ENCODE measurements at regions not wholly inside any gene's neighbourhood (a gene's known extent, or its start where the extent isn't known, plus 50 kb on each side); places are given as distances from the start of the nearest gene placed in this dataset.
"Not testable (repeated sequence)": the region's sequence is repeated elsewhere in the genome, so short reads cannot be mapped to it uniquely, and the experiment has no call there.

DNA sequence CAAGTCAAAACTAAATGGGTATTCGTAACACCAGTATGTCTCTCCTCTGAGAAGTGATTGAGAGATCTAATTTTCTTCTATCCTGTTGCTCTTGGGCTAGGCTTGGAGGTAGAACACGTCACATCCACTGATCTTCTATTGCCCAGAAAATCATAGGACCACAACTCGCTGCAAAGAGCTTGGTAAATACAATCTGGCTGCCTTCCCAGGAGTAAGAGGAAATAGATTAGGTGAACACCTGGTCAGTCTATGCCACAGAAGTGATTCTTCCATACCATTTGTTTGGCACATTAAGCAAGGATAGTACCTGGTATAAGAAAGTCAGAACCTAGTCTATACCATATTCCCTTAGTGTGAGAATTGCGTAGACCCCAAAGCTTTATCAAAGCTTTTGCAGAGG lies 129.3 kb upstream of the PHYHIPL start:
- 71 to 74% methylated on average over 3 to 4 of the region's 4 CpGs for WGBS, 2 donors (ENCODE audit: low coverage in 1 of 2)
- Histone ChIP-seq H3K27ac (no peak overlapping the region), H3K4me3 (no peak overlapping the region), H3K4me1 (no peaks in the 10 kb centered on the region), H3K9me3 (no peaks in the 10 kb centered on the region), H3K27me3 (no peaks in the 10 kb centered on the region), H3K36me3 (no peaks in the 10 kb centered on the region)
- no peak for ATAC-seq
- TF ChIP-seq POLR2A (IDR thresholded peaks at IDR 0.05) (no peak), POLR2AphosphoS5 (IDR thresholded peaks at IDR 0.05) (no peak), EP300 (IDR thresholded peaks at IDR 0.05) (no peak)
- TF ChIP-seq, protein P1, sequence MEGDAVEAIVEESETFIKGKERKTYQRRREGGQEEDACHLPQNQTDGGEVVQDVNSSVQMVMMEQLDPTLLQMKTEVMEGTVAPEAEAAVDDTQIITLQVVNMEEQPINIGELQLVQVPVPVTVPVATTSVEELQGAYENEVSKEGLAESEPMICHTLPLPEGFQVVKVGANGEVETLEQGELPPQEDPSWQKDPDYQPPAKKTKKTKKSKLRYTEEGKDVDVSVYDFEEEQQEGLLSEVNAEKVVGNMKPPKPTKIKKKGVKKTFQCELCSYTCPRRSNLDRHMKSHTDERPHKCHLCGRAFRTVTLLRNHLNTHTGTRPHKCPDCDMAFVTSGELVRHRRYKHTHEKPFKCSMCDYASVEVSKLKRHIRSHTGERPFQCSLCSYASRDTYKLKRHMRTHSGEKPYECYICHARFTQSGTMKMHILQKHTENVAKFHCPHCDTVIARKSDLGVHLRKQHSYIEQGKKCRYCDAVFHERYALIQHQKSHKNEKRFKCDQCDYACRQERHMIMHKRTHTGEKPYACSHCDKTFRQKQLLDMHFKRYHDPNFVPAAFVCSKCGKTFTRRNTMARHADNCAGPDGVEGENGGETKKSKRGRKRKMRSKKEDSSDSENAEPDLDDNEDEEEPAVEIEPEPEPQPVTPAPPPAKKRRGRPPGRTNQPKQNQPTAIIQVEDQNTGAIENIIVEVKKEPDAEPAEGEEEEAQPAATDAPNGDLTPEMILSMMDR (IDR thresholded peaks at IDR 0.05), result no peak

DNA sequence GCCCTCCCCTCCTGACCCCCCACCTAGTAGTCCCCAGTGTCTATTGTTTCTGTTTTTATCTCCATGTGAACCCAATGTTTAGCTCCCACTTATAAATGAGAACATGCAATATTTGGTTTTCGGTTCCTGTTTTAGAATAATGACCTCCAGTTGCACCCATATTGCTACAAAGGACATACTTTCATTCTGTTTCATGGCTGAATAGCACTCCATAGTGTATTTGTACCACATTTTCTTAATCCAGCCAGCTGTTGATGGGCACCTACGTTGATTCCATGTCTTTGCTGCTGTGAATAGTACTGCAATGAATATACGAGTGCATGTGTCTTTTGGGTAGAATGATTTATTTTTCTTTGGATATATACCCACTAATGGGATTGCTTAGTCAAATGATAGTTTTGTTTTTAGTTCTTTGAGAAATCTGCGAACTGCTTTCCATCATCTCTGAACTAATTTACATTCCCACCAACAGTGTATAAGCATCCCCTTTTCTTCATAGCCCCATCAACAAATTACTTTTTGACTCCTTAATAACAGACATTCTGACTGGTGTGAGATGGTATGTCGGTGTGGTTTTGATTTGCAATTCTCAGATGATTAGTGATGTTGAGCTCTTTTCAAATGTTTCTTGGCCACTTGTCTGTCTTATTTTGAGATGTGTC lies 128.4 kb upstream of the PHYHIPL start:
- TF ChIP-seq EP300 (IDR thresholded peaks at IDR 0.05) (no peak), POLR2A (IDR thresholded peaks at IDR 0.05) (no peak), POLR2AphosphoS5 (IDR thresholded peaks at IDR 0.05) (no peak)
- TF ChIP-seq, protein P1 (IDR thresholded peaks at IDR 0.05), result no peak
- Histone ChIP-seq H3K4me3 (no peak overlapping the region), H3K27me3 (no peaks in the 10 kb centered on the region), H3K36me3 (no peaks in the 10 kb centered on the region), H3K4me1 (no peaks in the 10 kb centered on the region), H3K27ac (no peak overlapping the region), H3K9me3 (no peaks in the 10 kb centered on the region)
- ATAC-seq, result no peak
- WGBS, 2 donors (ENCODE audit: low coverage in 1 of 2), result 84 to 85% methylated on average over 4 to 5 of the region's 5 CpGs

DNA sequence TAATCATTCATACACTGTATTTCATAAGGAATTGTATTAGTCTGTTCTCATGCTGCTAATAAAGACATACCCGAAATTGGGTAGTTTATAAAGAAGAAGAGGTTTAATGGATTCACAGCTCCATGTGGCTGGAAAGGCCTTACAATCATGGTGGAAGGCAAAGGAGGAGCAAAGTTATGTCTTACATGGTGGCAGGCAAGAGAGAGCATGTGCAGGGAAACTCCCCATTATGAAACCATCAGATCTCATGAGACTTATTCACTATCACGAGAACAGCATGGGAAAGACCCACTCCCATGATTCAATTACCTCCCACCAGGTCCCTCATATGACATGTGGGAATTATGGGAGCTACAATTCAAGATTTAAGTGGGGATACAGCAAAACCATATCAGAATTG lies 122.9 kb upstream of the PHYHIPL start:
- H3K27me3 ChIP-seq, H3K9me3 ChIP-seq, ATAC-seq, H3K27ac ChIP-seq, H3K36me3 ChIP-seq, H3K4me1 ChIP-seq, H3K4me3 ChIP-seq: not testable (repeated sequence)
- 83 to 100% methylated on average over 2 of the region's 2 CpGs for WGBS, 2 donors (ENCODE audit: low coverage in 1 of 2)

DNA sequence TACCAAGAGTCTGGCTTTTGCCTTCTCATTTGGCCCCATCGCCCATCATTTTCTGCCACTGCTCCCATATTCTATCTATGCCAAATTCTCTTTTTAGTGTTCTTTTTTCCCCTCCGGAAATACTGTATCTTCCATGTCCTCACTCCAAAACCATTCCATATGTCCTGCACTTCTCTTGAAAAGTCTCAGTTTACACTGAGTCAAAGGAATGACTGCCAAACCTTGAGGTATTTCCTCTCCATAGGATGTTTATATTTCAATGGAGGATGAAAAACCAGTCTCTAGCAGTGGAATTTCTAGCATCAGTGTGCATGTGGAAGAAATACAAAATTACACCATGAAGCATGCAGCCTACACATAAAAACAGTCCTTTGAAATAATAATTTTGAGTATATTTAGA lies 121.4 kb upstream of the PHYHIPL start:
- WGBS, 2 donors (ENCODE audit: low coverage in 1 of 2), result 47 to 61% methylated on average over 2 of the region's 2 CpGs
- Histone ChIP-seq H3K4me1 (no peaks in the 10 kb centered on the region), H3K4me3 (no peak overlapping the region), H3K36me3 (no peaks in the 10 kb centered on the region), H3K9me3 (no peaks in the 10 kb centered on the region), H3K27ac (no peak overlapping the region), H3K27me3 (no peaks in the 10 kb centered on the region)
- TF ChIP-seq, protein P1 (IDR thresholded peaks at IDR 0.05), result no peak
- TF ChIP-seq POLR2AphosphoS5 (IDR thresholded peaks at IDR 0.05) (no peak), EP300 (IDR thresholded peaks at IDR 0.05) (no peak)
- no peak for ATAC-seq

DNA sequence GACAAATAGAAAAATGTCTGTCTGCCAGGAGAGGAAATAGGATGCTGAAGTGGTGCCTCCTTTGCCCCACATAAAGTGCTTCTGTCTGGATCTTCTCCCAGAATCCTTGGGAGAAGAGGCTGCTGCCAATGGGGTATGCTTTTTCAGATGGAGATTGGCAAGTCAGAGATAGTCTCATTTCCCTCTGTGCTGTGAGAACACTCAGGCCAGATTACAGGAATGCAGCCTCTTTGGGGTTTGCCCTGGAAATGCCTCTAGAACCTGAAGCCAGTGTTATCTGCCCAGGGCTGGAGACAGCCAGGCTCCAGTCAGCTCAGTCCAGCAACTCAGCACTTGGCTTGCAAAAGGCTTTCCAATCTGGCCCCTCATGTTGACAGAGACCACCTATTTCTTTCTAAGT lies 119.1 kb upstream of the PHYHIPL start:
- ATAC-seq, result no peak
- no peaks in the 10 kb centered on the region for H3K36me3 ChIP-seq
- no peaks in the 10 kb centered on the region for H3K4me1 ChIP-seq
- no peak overlapping the region for H3K4me3 ChIP-seq
- H3K27ac ChIP-seq, result no peak overlapping the region
- no peaks in the 10 kb centered on the region for H3K9me3 ChIP-seq
- TF ChIP-seq POLR2A (IDR thresholded peaks at IDR 0.05), result no peak
- TF ChIP-seq, protein P1 (IDR thresholded peaks at IDR 0.05), result no peak
- H3K27me3 ChIP-seq, result no peaks in the 10 kb centered on the region
